ENCODE measurements at regions not wholly inside any gene's neighbourhood (a gene's known extent, or its start where the extent isn't known, plus 50 kb on each side); places are given as distances from the start of the nearest gene placed in this dataset.

GRCh38 chr5:68884144-68884754 lies 209.6 kb upstream of the SLC30A5 start:
- TF ChIP-seq CTCF (IDR thresholded peaks at IDR 0.05) = no peak

- peak; percentile 47; the same call in 1 of the 2 replicates for TF ChIP-seq CTCF (IDR thresholded peaks at IDR 0.05)
These were observed 208.9 kb upstream of the SLC30A5 start for GRCh38 chr5:68884883-68885282.

GRCh38 chr5:68886814-68887213 lies 207.0 kb upstream of the SLC30A5 start:
- no peak for TF ChIP-seq CTCF (IDR thresholded peaks at IDR 0.05)

GRCh38 chr5:68891718-68892117 lies 202.1 kb upstream of the SLC30A5 start:
- no peak for TF ChIP-seq CTCF (IDR thresholded peaks at IDR 0.05)

GRCh38 chr5:68894673-68895072 lies 199.1 kb upstream of the SLC30A5 start:
- no peak for TF ChIP-seq CTCF (IDR thresholded peaks at IDR 0.05)

GRCh38 chr5:68898951-68899471 lies 194.8 kb upstream of the SLC30A5 start:
- no peak for TF ChIP-seq CTCF (IDR thresholded peaks at IDR 0.05)

- TF ChIP-seq CTCF (IDR thresholded peaks at IDR 0.05) = no peak
These were observed 181.7 kb upstream of the SLC30A5 start for GRCh38 chr5:68911840-68912690.
